CD14-positive monocyte (primary cell): ENCODE measurements at regions not wholly inside any gene's neighbourhood (a gene's known extent, or its start where the extent isn't known, plus 50 kb on each side); places are given as distances from the start of the nearest gene placed in this dataset.

ENCODE experiments used
- DNase-seq, 3 donors: peaks; one replicate each; pipeline ENCODE4 v3.0.0-alpha.2; 2011 to 2022
- H2AFZ ChIP-seq: 2 replicates; pipeline ENCODE4 v1.6.0; 2012; ENCODE audit warnings: mild to moderate bottlenecking, low read depth, low read length, inconsistent platforms; ENCODE audit not compliant: insufficient read depth, poor library complexity, severe bottlenecking
- H3K27ac ChIP-seq, 2 donors: 1 replicate in 1 of 2; 2 replicates in 1 of 2; pipeline ENCODE4 v1.5.1; 2012 to 2013; ENCODE audit warnings: low read length in 2 of 2, control low read depth in 1 of 2, inconsistent platforms in 1 of 2, low read depth in 1 of 2, mild to moderate bottlenecking in 1 of 2
- H3K27me3 ChIP-seq, 2 donors: one replicate each; pipeline versions ENCODE4 v1.6.0 to v1.6.1; 2011 to 2013; ENCODE audit warnings: low read length in 2 of 2; ENCODE audit not compliant: control insufficient read depth in 2 of 2, insufficient read depth in 2 of 2
- H3K36me3 ChIP-seq, 2 donors: replicated peaks in 1 of 2; 1 replicate in 1 of 2; 2 replicates in 1 of 2; pipeline versions ENCODE4 v1.5.1 to v1.6.1; 2012 to 2013; ENCODE audit warnings: low read length in 2 of 2, control low read depth in 1 of 2, inconsistent platforms in 1 of 2, mild to moderate bottlenecking in 1 of 2; ENCODE audit not compliant: insufficient read depth in 2 of 2, control insufficient read depth in 1 of 2
- H3K4me1 ChIP-seq, 2 donors: 1 replicate in 1 of 2; 2 replicates in 1 of 2; pipeline versions ENCODE4 v1.5.1 to v1.6.1; 2012 to 2013; ENCODE audit warnings: low read length in 2 of 2, control low read depth in 1 of 2, inconsistent platforms in 1 of 2, mild to moderate bottlenecking in 1 of 2, moderate library complexity in 1 of 2; ENCODE audit not compliant: insufficient read depth in 2 of 2, control insufficient read depth in 1 of 2
- H3K4me2 ChIP-seq: replicated peaks from 2 replicates; pipeline ENCODE3; 2012; ENCODE audit warnings: low read length, moderate library complexity, mild to moderate bottlenecking; ENCODE audit not compliant: poor library complexity, severe bottlenecking; ENCODE audit errors: extremely low read depth
- H3K4me3 ChIP-seq, 3 experiments: fragments of 200-600 bp in 1 of 3; sonication (generic) in 1 of 3; replicated peaks in 1 of 3; 1 replicate in 2 of 3; 2 replicates in 1 of 3; pipeline ENCODE4 v1.5.1; 2011 to 2013; ENCODE audit warnings: low read length in 3 of 3, mild to moderate bottlenecking in 3 of 3, control low read depth in 2 of 3, low read depth in 2 of 3, inconsistent platforms in 1 of 3, moderate library complexity in 1 of 3
- H3K79me2 ChIP-seq: 2 replicates; pipeline ENCODE4 v1.6.0; 2012; ENCODE audit warnings: mild to moderate bottlenecking, control low read depth, inconsistent platforms, low read length, moderate library complexity; ENCODE audit not compliant: insufficient read depth
- H3K9ac ChIP-seq: 2 replicates; pipeline ENCODE4 v1.6.0; 2017; ENCODE audit warnings: low read length, mild to moderate bottlenecking; ENCODE audit not compliant: insufficient read depth, poor library complexity, severe bottlenecking
- H3K9me3 ChIP-seq, 2 donors: replicated peaks in 1 of 2; 1 replicate in 1 of 2; 2 replicates in 1 of 2; pipeline versions ENCODE4 v1.5.1 to v1.6.1; 2012 to 2013; ENCODE audit warnings: low read length in 2 of 2, control low read depth in 1 of 2; ENCODE audit not compliant: control insufficient read depth in 1 of 2, insufficient read depth in 1 of 2
- H4K20me1 ChIP-seq: 2 replicates; pipeline ENCODE4 v1.6.0; 2012; ENCODE audit warnings: mild to moderate bottlenecking, low read length, control low read depth, moderate library complexity; ENCODE audit not compliant: insufficient read depth
- H3K27ac Mint-ChIP-seq, 7 donors: one replicate each; pipeline ENCODE4 v1.8.0; 2020; ENCODE audit warnings: mild to moderate bottlenecking in 7 of 7, mixed read lengths in 7 of 7, moderate library complexity in 6 of 7, inconsistent platforms in 2 of 7
- H3K27me3 Mint-ChIP-seq, 3 donors: one replicate each; pipeline ENCODE4 v1.8.0; 2021 to 2022; ENCODE audit warnings: low read depth in 3 of 3, mild to moderate bottlenecking in 3 of 3, mixed read lengths in 3 of 3, moderate library complexity in 3 of 3, inconsistent platforms in 1 of 3
- H3K36me3 Mint-ChIP-seq, 2 donors: one replicate each; pipeline ENCODE4 v1.8.0; 2020; ENCODE audit warnings: mixed read lengths in 2 of 2, inconsistent platforms in 1 of 2, mild to moderate bottlenecking in 1 of 2
- H3K4me1 Mint-ChIP-seq: one replicate; pipeline ENCODE4 v1.8.0; 2020; ENCODE audit warnings: mild to moderate bottlenecking, mixed read lengths
- H3K4me3 Mint-ChIP-seq, 2 donors: one replicate each; pipeline ENCODE4 v1.8.0; 2020; ENCODE audit warnings: mild to moderate bottlenecking in 2 of 2, mixed read lengths in 2 of 2, moderate library complexity in 1 of 2
- H3K9me3 Mint-ChIP-seq, 7 donors: one replicate each; pipeline ENCODE4 v1.8.0; 2020 to 2022; ENCODE audit warnings: mixed read lengths in 7 of 7, mild to moderate bottlenecking in 6 of 7, moderate library complexity in 6 of 7, inconsistent platforms in 2 of 7
- CTCF ChIP-seq: fragments of 200-600 bp; IDR thresholded peaks from one replicate; pipeline ENCODE4 v1.8.0; 2022; ENCODE audit warnings: antibody characterized with exemption, mild to moderate bottlenecking
- WGBS: methylation state at CpG from one replicate; pipeline ENCODE4 v1.1.5; 2013; ENCODE audit warnings: missing lambda C conversion rate; ENCODE audit not compliant: insufficient coverage; 5-methylcytosine and 5-hydroxymethylcytosine counted together
- intact Hi-C, 2 donors: fragments of 100-400 bp; cut with micrococcal nuclease; formaldehyde crosslinking; loops; one replicate each; pipeline versions ENCODE4 v1.15.0 to v1.15.1; 2023

- Histone ChIP-seq H3K4me2 (no peak overlapping the region), H2AFZ (no peak overlapping the region)
Measured at GRCh38 chr11:27213232-27213660, 149.8 kb downstream of the CCDC34 start.

GRCh38 chr11:27212248-27212780, 150.7 kb downstream of the CCDC34 start:
- WGBS = no CpG with 5 or more reads among the region's 2 CpGs
- H3K27ac ChIP-seq = no peak overlapping the region
- H3K4me2 ChIP-seq = no peak overlapping the region
- no peaks in the 10 kb centered on the region for H3K79me2 ChIP-seq
- no peaks in the 10 kb centered on the region for H3K4me1 ChIP-seq
- DNase-seq = no peak
- H3K27me3 ChIP-seq = no peaks in the 10 kb centered on the region
- Mint-ChIP-seq H3K4me1 (no peaks in the 10 kb centered on the region), H3K4me3 (no peak overlapping the region), H3K27me3 (peaks cover 2 to 9% (median 3%) of the 10 kb centered on the region in 3 donors), H3K9me3 (peaks cover 0 to 4% (median 0%) of the 10 kb centered on the region in 7 donors), H3K36me3 (no peaks in the 10 kb centered on the region), H3K27ac (no peak overlapping the region)
- intact Hi-C loops = no loop called here
- no peak overlapping the region for H3K4me3 ChIP-seq
- no peak for TF ChIP-seq CTCF
- no peaks in the 10 kb centered on the region for H3K9me3 ChIP-seq
- H2AFZ ChIP-seq = no peak overlapping the region
- H3K36me3 ChIP-seq = no peaks in the 10 kb centered on the region
- H3K9ac ChIP-seq = no peak overlapping the region
- H4K20me1 ChIP-seq = no peaks in the 10 kb centered on the region

More at GRCh38 chr11:27213232-27213660, 149.8 kb downstream of the CCDC34 start:
- WGBS = 83% methylated on average over 1 of the region's 4 CpGs
- H3K4me3 ChIP-seq = no peak overlapping the region
- H3K36me3 ChIP-seq = no peaks in the 10 kb centered on the region
- Mint-ChIP-seq H3K27me3 (peaks cover 2 to 9% (median 3%) of the 10 kb centered on the region in 3 donors), H3K4me1 (no peaks in the 10 kb centered on the region), H3K4me3 (no peak overlapping the region), H3K27ac (no peak overlapping the region), H3K9me3 (peaks cover 0 to 4% (median 0%) of the 10 kb centered on the region in 7 donors), H3K36me3 (no peaks in the 10 kb centered on the region)
- H3K79me2 ChIP-seq = no peaks in the 10 kb centered on the region
- intact Hi-C loops = no loop called here
- H3K27me3 ChIP-seq = no peaks in the 10 kb centered on the region
- no peaks in the 10 kb centered on the region for H4K20me1 ChIP-seq
- H3K9ac ChIP-seq = no peak overlapping the region
- no peak for DNase-seq
- no peaks in the 10 kb centered on the region for H3K4me1 ChIP-seq
- H3K27ac ChIP-seq = no peak overlapping the region
- no peak for TF ChIP-seq CTCF
- no peaks in the 10 kb centered on the region for H3K9me3 ChIP-seq
